Keratinocyte (primary cell): ENCODE measurements at regions not wholly inside any gene's neighbourhood (a gene's known extent, or its start where the extent isn't known, plus 50 kb on each side); places are given as distances from the start of the nearest gene placed in this dataset.

Experiments used
- DNase-seq: peaks from one replicate; pipeline ENCODE4 v3.0.0-alpha.2; 2011; ENCODE audit warnings: low read depth, missing footprints, low spot score
- FAIRE-seq: peaks from 2 replicates; lab custom pipeline; 2011; peaks lifted over from hg19 to GRCh38; lab: Jason Lieb, UNC
- H2AFZ ChIP-seq: 2 replicates; pipeline ENCODE4 v1.6.0; 2012; ENCODE audit warnings: low read length, control low read depth, inconsistent platforms; ENCODE audit not compliant: control insufficient read depth
- H3K27ac ChIP-seq: 2 replicates; pipeline ENCODE4 v1.5.1; 2011; ENCODE audit warnings: low read length; ENCODE audit not compliant: control insufficient read depth, insufficient read depth
- H3K27me3 ChIP-seq: 3 replicates; pipeline ENCODE4 v1.6.0; 2011; ENCODE audit warnings: low read length; ENCODE audit not compliant: control insufficient read depth, insufficient read depth; ENCODE audit errors: extremely low read depth
- H3K36me3 ChIP-seq, 2 experiments: 2 replicates in 1 of 2; 3 replicates in 1 of 2; pipeline ENCODE4 v1.5.1; 2011; ENCODE audit warnings: low read length in 2 of 2, mild to moderate bottlenecking in 1 of 2; ENCODE audit not compliant: control insufficient read depth in 2 of 2, insufficient read depth in 2 of 2; ENCODE audit errors: extremely low read depth in 1 of 2
- H3K4me1 ChIP-seq: 3 replicates; pipeline ENCODE4 v1.5.1; 2011; ENCODE audit warnings: low read length; ENCODE audit not compliant: control insufficient read depth, insufficient read depth; ENCODE audit errors: extremely low read depth
- H3K4me2 ChIP-seq: 3 replicates; pipeline ENCODE4 v1.6.0; 2011; ENCODE audit warnings: low read depth, low read length; ENCODE audit not compliant: control insufficient read depth, insufficient read depth; ENCODE audit errors: extremely low read depth
- H3K4me3 ChIP-seq, 3 experiments: fragments of 200-600 bp in 1 of 3; sonication (generic) in 1 of 3; 2 replicates in 2 of 3; 3 replicates in 1 of 3; pipeline ENCODE4 v1.5.1; 2011 to 2016; ENCODE audit warnings: low read length in 3 of 3, mild to moderate bottlenecking in 3 of 3, control low read depth in 2 of 3, inconsistent platforms in 1 of 3, low read depth in 1 of 3, mixed read lengths in 1 of 3, mixed run types in 1 of 3, moderate library complexity in 1 of 3; ENCODE audit not compliant: control insufficient read depth in 2 of 3, insufficient read depth in 2 of 3; ENCODE audit errors: extremely low read depth in 1 of 3
- H3K79me2 ChIP-seq: 2 replicates; pipeline ENCODE4 v1.6.0; 2012; ENCODE audit warnings: low read length; ENCODE audit not compliant: control insufficient read depth, insufficient read depth
- H3K9ac ChIP-seq: 3 replicates; pipeline ENCODE4 v1.6.0; 2011; ENCODE audit warnings: low read length; ENCODE audit not compliant: control insufficient read depth, insufficient read depth; ENCODE audit errors: extremely low read depth
- H3K9me1 ChIP-seq: 3 replicates; pipeline ENCODE4 v1.6.0; 2011; ENCODE audit warnings: low read length; ENCODE audit not compliant: control insufficient read depth, insufficient read depth; ENCODE audit errors: extremely low read depth
- H3K9me3 ChIP-seq: 2 replicates; pipeline ENCODE4 v1.5.1; 2012; ENCODE audit warnings: low read depth, low read length; ENCODE audit not compliant: control insufficient read depth
- H4K20me1 ChIP-seq: 3 replicates; pipeline ENCODE4 v1.6.0; 2011; ENCODE audit warnings: low read length; ENCODE audit not compliant: control insufficient read depth, insufficient read depth; ENCODE audit errors: extremely low read depth
- CTCF ChIP-seq, 3 experiments: IDR thresholded peaks in 1 of 3; conservative IDR thresholded peaks in 1 of 3; optimal IDR thresholded peaks in 1 of 3; 2 replicates in 2 of 3; 3 replicates in 1 of 3; pipeline versions ENCODE3 to v1.5.1; 2011; ENCODE audit warnings: low read length in 3 of 3, mild to moderate bottlenecking in 3 of 3, moderate library complexity in 2 of 3, control low read depth in 1 of 3, inconsistent platforms in 1 of 3; ENCODE audit not compliant: insufficient read depth in 2 of 3; ENCODE audit errors: extremely low read depth in 1 of 3
- EZH2 ChIP-seq: IDR thresholded peaks from one replicate; pipeline ENCODE4 v1.6.1; 2012; ENCODE audit warnings: inconsistent platforms, mild to moderate bottlenecking, low read length, moderate library complexity
- dilution Hi-C: fragments of 300-500 bp; cut with MboI; formaldehyde crosslinking; loops from one replicate; pipeline ENCODE4 v1.7.0; 2020; ENCODE audit warnings: low sequenced_read_pairs; ENCODE audit not compliant: extremely low pct_ligation_motif_present

GRCh38 chr18:22603902-22604301 lies 186.2 kb upstream of the CTAGE1 start:
- no peaks in the 10 kb centered on the region for H4K20me1 ChIP-seq
- peaks cover 9% of the 10 kb centered on the region for H3K27me3 ChIP-seq
- H3K9me3 ChIP-seq: no peaks in the 10 kb centered on the region
- H3K9me1 ChIP-seq: no peaks in the 10 kb centered on the region
- H3K36me3 ChIP-seq: no peaks in the 10 kb centered on the region
- dilution Hi-C loops: no loop called here
- no peaks in the 10 kb centered on the region for H3K79me2 ChIP-seq
- H3K4me2 ChIP-seq: no peak overlapping the region
- no peak overlapping the region for H2AFZ ChIP-seq
- H3K9ac ChIP-seq: no peak overlapping the region
- DNase-seq (no peak), FAIRE-seq (no peak)
- no peak overlapping the region for H3K27ac ChIP-seq
- peaks cover 5% of the 10 kb centered on the region for H3K4me1 ChIP-seq
- no peak for TF ChIP-seq CTCF (optimal IDR thresholded peaks at IDR 0.05 in 1 of 3, IDR thresholded peaks at IDR 0.05 in 1 of 3, conservative IDR thresholded peaks at IDR 0.05 in 1 of 3; ENCODE audit: extremely low read depth in 1 of 3, insufficient read depth in 2 of 3, low read length in 3 of 3)
- no peak for TF ChIP-seq EZH2
- no peak overlapping the region for H3K4me3 ChIP-seq

- no peak overlapping the region for H3K9ac ChIP-seq
- H3K27me3 ChIP-seq: peaks cover 9% of the 10 kb centered on the region
- H4K20me1 ChIP-seq: no peaks in the 10 kb centered on the region
- H3K4me3 ChIP-seq: no peak overlapping the region
- no peak overlapping the region for H3K4me2 ChIP-seq
- no peaks in the 10 kb centered on the region for H3K9me3 ChIP-seq
- TF ChIP-seq CTCF (optimal IDR thresholded peaks at IDR 0.05 in 1 of 3, IDR thresholded peaks at IDR 0.05 in 1 of 3, conservative IDR thresholded peaks at IDR 0.05 in 1 of 3; ENCODE audit: extremely low read depth in 1 of 3, insufficient read depth in 2 of 3, low read length in 3 of 3) (no peak), EZH2 (no peak)
- no peak for FAIRE-seq
- no peaks in the 10 kb centered on the region for H3K79me2 ChIP-seq
- no peak overlapping the region for H2AFZ ChIP-seq
- peaks cover 5% of the 10 kb centered on the region for H3K4me1 ChIP-seq
- H3K36me3 ChIP-seq: no peaks in the 10 kb centered on the region
- dilution Hi-C loops: no loop called here
- DNase-seq: no peak
- H3K9me1 ChIP-seq: no peaks in the 10 kb centered on the region
- H3K27ac ChIP-seq: no peak overlapping the region
These were observed 186.8 kb upstream of the CTAGE1 start for GRCh38 chr18:22604390-22604985.
